SK-N-SH (cell line): ENCODE measurements at regions not wholly inside any gene's neighbourhood (a gene's known extent, or its start where the extent isn't known, plus 50 kb on each side); places are given as distances from the start of the nearest gene placed in this dataset.

Experiments
- CTCF ChIA-PET: fragments of 300-600, 350-600 bp; formaldehyde crosslinking; extraction: SDS; loops from one replicate; lab custom pipeline; 2021; lab: Yijun Ruan, JAX
- POLR2A ChIA-PET: fragments of 350-600 bp; sonication (Branson Sonifier 250); formaldehyde crosslinking; extraction: SDS; loops from one replicate; lab custom pipeline; 2020; ENCODE audit warnings: antibody characterized with exemption, inconsistent platforms; lab: Yijun Ruan, JAX
- DNase-seq: peaks from one replicate; pipeline ENCODE4 v3.0.0; 2012
- H2AFZ ChIP-seq: fragments of 200-600 bp; sonication (generic); 2 replicates; pipeline ENCODE4 v1.8.1; 2016; ENCODE audit warnings: antibody characterized with exemption, mild to moderate bottlenecking, low read depth
- H3F3A ChIP-seq: fragments of 200-600 bp; sonication (generic); replicated peaks from 2 replicates; pipeline ENCODE3; 2016; ENCODE audit warnings: antibody characterized with exemption, mild to moderate bottlenecking; ENCODE audit not compliant: insufficient read depth
- H3K27ac ChIP-seq, 2 experiments: fragments of 200-500 bp in 1 of 2; fragments of 200-600 bp in 1 of 2; sonication (Bioruptor generic) in 1 of 2; sonication (generic), shearing (Covaris generic) in 1 of 2; 2 replicates each; pipeline versions ENCODE4 v1.5.1 to v1.6.1; 2014 to 2016; ENCODE audit warnings: low read depth in 2 of 2, inconsistent platforms in 1 of 2, low read length in 1 of 2, mild to moderate bottlenecking in 1 of 2, mixed read lengths in 1 of 2
- H3K27me3 ChIP-seq: fragments of 200-600 bp; sonication (generic), shearing (Covaris generic); 2 replicates; pipeline ENCODE4 v1.6.1; 2016; ENCODE audit warnings: mixed run types; ENCODE audit not compliant: insufficient read depth
- H3K36me3 ChIP-seq, 2 experiments: fragments of 200-500 bp in 1 of 2; fragments of 200-600 bp in 1 of 2; sonication (Bioruptor generic) in 1 of 2; sonication (generic) in 1 of 2; replicated peaks in 1 of 2; 2 replicates each; pipeline versions ENCODE3 to v1.5.1; 2014 to 2016; ENCODE audit warnings: low read length in 1 of 2, mild to moderate bottlenecking in 1 of 2; ENCODE audit not compliant: insufficient read depth in 2 of 2, control insufficient read depth in 1 of 2
- H3K4me1 ChIP-seq, 2 experiments: fragments of 200-500 bp in 1 of 2; fragments of 200-600 bp in 1 of 2; sonication (Bioruptor generic) in 1 of 2; sonication (generic), shearing (Covaris generic) in 1 of 2; 2 replicates each; pipeline versions ENCODE4 v1.5.1 to v1.6.1; 2014 to 2016; ENCODE audit warnings: low read depth in 1 of 2, low read length in 1 of 2, mixed run types in 1 of 2; ENCODE audit not compliant: insufficient read depth in 2 of 2, control insufficient read depth in 1 of 2
- H3K4me2 ChIP-seq: fragments of 200-600 bp; sonication (generic), shearing (Covaris generic); 2 replicates; pipeline ENCODE4 v1.6.1; 2017; ENCODE audit warnings: mixed run types
- H3K4me3 ChIP-seq, 2 experiments: fragments of 200-500 bp in 1 of 2; fragments of 200-600 bp in 1 of 2; sonication (Bioruptor generic) in 1 of 2; sonication (generic), shearing (Covaris generic) in 1 of 2; 2 replicates each; pipeline versions ENCODE4 v1.5.1 to v1.8.1; 2014 to 2016; ENCODE audit warnings: low read depth in 2 of 2, inconsistent platforms in 1 of 2, low read length in 1 of 2, mild to moderate bottlenecking in 1 of 2, mixed read lengths in 1 of 2, moderate library complexity in 1 of 2
- H3K79me2 ChIP-seq: fragments of 200-600 bp; sonication (generic); 2 replicates; pipeline ENCODE4 v1.8.1; 2017; ENCODE audit warnings: mild to moderate bottlenecking; ENCODE audit not compliant: insufficient read depth
- H3K9ac ChIP-seq: fragments of 200-600 bp; sonication (generic); 2 replicates; pipeline ENCODE4 v1.6.1; 2017; ENCODE audit warnings: mixed run types
- H3K9me2 ChIP-seq: fragments of 200-600 bp; sonication (generic); 2 replicates; pipeline ENCODE4 v1.6.1; 2017; ENCODE audit warnings: mixed run types
- H3K9me3 ChIP-seq: fragments of 200-600 bp; sonication (generic); 2 replicates; pipeline ENCODE4 v1.6.1; 2017; ENCODE audit warnings: mixed run types, mild to moderate bottlenecking, moderate library complexity
- H4K20me1 ChIP-seq: fragments of 200-600 bp; sonication (generic); 2 replicates; pipeline ENCODE4 v1.6.1; 2017; ENCODE audit warnings: mild to moderate bottlenecking, mixed run types; ENCODE audit not compliant: insufficient read depth
- EP300 ChIP-seq, 2 experiments: IDR thresholded peaks; 2 replicates each; pipeline versions ENCODE4 v1.4.0 to v1.6.1; 2012; ENCODE audit warnings: borderline replicate concordance in 1 of 2, low read depth in 1 of 2, low read length in 1 of 2
- EZH2phosphoT487 ChIP-seq: fragments of 200-600 bp; sonication (generic); IDR thresholded peaks from 2 replicates; pipeline ENCODE4 v1.6.1; 2017; ENCODE audit warnings: low read depth, mixed run types, mild to moderate bottlenecking, antibody characterized with exemption, moderate library complexity, borderline replicate concordance
- FOSL2 ChIP-seq: IDR thresholded peaks from 2 replicates; pipeline ENCODE4 v1.4.0; 2012; ENCODE audit warnings: low read depth, mild to moderate bottlenecking, moderate library complexity, borderline replicate concordance
- FOXJ3 ChIP-seq: sonication (generic); formaldehyde crosslinking; IDR thresholded peaks from 2 replicates; pipeline ENCODE4 v1.5.1; 2020; ENCODE audit warnings: mild to moderate bottlenecking, missing genetic modification reagents
- JUND ChIP-seq: IDR thresholded peaks from 2 replicates; pipeline ENCODE4 v1.4.0; 2012
- MEF2A ChIP-seq: IDR thresholded peaks from 2 replicates; pipeline ENCODE4 v1.4.0; 2012; ENCODE audit warnings: low read depth, borderline replicate concordance
- NRF1 ChIP-seq: IDR thresholded peaks from 2 replicates; pipeline ENCODE4 v1.6.1; 2012; ENCODE audit warnings: low read depth, mild to moderate bottlenecking, low read length
- POLR2AphosphoS5 ChIP-seq: IDR thresholded peaks from 2 replicates; pipeline ENCODE4 v1.6.1; 2012; ENCODE audit warnings: low read depth, low read length
- RFX5 ChIP-seq: IDR thresholded peaks from 2 replicates; pipeline ENCODE4 v1.6.1; 2012; ENCODE audit warnings: mild to moderate bottlenecking, improper control_type of control experiment, low read length
- SMC3 ChIP-seq: IDR thresholded peaks from 2 replicates; pipeline ENCODE4 v1.6.1; 2012; ENCODE audit warnings: low read depth, low read length, improper control_type of control experiment
- TAF1 ChIP-seq: IDR thresholded peaks from 2 replicates; pipeline ENCODE4 v1.6.1; 2012; ENCODE audit warnings: low read depth, mild to moderate bottlenecking, low read length, moderate library complexity, borderline replicate concordance
- TEAD4 ChIP-seq: IDR thresholded peaks from 2 replicates; pipeline ENCODE4 v1.4.0; 2012; ENCODE audit warnings: mild to moderate bottlenecking, borderline replicate concordance; ENCODE audit not compliant: insufficient read depth
- YY1 ChIP-seq: IDR thresholded peaks from 2 replicates; pipeline ENCODE4 v1.4.0; 2012; ENCODE audit warnings: low read depth, mild to moderate bottlenecking
- WGBS: methylation state at CpG from one replicate; pipeline ENCODE4 v1.1.6; 2017; ENCODE audit warnings: low lambda C conversion rate; 5-methylcytosine and 5-hydroxymethylcytosine counted together
- TF ChIP-seq, protein P1 (sequence below): fragments of 200-600 bp; sonication (generic); IDR thresholded peaks from 2 replicates; pipeline ENCODE4 v1.6.1; 2017; ENCODE audit warnings: antibody characterized with exemption, mild to moderate bottlenecking, moderate library complexity
- TF ChIP-seq, protein P2 (sequence below): IDR thresholded peaks from 2 replicates; pipeline ENCODE4 v1.4.0; 2012; ENCODE audit warnings: low read depth, borderline replicate concordance
- TF ChIP-seq, protein P3 (sequence below): IDR thresholded peaks from 2 replicates; pipeline ENCODE4 v1.6.1; 2012; ENCODE audit warnings: mild to moderate bottlenecking, low read depth, low read length, moderate library complexity

DNA sequence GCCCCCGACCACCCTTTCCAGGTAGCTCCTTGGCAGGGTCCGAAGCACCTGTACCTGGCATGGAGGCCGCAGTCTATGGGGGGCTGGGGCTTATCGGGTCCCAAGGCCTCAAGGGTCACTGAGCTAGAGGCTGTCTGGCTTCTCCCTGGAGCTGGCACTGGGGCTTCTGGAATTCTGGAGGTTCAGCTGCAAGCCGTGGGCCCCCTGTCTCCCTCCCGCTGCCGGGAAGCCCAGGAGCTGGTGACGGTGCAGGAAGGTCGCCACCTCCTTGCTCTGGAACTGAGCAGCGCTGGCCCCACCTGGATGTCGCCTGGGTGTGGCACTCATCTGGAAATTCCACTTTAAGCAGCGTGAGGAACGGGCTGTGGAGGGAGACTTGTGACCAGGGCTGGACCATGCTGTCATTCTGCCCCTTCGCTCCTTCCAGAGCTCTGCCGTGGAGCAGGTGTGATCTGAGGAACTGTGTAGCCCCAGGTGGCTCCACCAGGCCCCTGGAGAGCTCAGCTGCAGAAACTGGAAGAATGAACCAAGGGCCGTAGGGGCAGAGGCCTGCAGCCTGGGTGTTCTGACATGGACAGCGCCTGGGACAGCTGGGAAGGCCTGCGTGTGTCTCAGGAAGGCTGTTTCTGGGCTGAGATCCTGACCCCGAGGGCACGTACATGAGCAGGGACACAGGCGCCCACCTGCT lies 129.7 kb upstream of the PPP2R2D start (continued):
- TF ChIP-seq, protein P1, sequence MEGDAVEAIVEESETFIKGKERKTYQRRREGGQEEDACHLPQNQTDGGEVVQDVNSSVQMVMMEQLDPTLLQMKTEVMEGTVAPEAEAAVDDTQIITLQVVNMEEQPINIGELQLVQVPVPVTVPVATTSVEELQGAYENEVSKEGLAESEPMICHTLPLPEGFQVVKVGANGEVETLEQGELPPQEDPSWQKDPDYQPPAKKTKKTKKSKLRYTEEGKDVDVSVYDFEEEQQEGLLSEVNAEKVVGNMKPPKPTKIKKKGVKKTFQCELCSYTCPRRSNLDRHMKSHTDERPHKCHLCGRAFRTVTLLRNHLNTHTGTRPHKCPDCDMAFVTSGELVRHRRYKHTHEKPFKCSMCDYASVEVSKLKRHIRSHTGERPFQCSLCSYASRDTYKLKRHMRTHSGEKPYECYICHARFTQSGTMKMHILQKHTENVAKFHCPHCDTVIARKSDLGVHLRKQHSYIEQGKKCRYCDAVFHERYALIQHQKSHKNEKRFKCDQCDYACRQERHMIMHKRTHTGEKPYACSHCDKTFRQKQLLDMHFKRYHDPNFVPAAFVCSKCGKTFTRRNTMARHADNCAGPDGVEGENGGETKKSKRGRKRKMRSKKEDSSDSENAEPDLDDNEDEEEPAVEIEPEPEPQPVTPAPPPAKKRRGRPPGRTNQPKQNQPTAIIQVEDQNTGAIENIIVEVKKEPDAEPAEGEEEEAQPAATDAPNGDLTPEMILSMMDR: no peak
- TF ChIP-seq YY1: no peak
- TF ChIP-seq, all 33 proteins: peak for 0

DNA sequence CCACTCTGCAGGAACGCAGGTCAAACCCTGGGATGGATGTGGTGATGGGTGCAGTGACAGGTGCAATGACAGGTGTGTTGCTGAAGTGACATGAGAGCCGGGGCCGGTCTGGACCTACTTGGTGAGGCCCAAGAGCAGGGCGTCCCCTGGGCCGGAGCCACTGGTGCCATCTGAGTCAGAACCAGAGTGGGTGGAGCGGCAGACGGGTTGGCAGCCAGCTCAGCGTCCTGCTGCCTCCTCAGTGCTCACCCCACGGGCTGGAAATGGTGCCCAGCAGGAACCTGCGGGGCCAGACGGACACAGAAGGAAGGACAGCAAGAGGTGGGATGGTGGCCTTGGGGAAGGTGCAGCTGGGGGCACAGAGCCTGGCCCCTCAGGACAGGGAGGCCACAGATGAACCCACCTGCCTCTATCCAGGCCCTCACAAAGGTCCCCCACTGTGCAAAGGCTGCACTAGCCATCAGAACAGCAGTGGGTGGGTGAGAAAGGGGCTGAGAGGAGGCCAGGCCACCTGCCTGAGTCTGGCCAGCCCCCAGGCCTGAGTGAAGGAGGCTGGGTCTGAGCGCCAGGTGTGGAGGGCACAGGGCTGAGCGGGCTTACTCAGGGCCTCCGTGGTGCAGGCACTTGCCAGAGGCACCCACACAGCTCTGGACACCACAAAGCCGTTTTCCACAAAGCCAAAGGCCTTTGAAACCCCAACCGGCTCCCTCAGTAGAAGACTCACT lies 129.0 kb upstream of the PPP2R2D start:
- 26% methylated on average over 11 of the region's 16 CpGs for WGBS
- H3K36me3 ChIP-seq: no peaks in the 10 kb centered on the region
- POLR2A ChIA-PET: no interaction called here
- TF ChIP-seq FOXJ3 (CRISPR knock-in tag) (no peak), TEAD4 (no peak), SMC3 (no peak), JUND (no peak), FOSL2 (no peak), RFX5 (no peak), TAF1 (no peak), MEF2A (no peak), POLR2AphosphoS5 (no peak), EZH2phosphoT487 (no peak), EP300 (IDR thresholded peaks at IDR 0.05; ENCODE audit: borderline replicate concordance in 1 of 2, low read depth in 1 of 2, low read length in 1 of 2) (no peak), YY1 (no peak), NRF1 (no peak)
- TF ChIP-seq, protein P2, sequence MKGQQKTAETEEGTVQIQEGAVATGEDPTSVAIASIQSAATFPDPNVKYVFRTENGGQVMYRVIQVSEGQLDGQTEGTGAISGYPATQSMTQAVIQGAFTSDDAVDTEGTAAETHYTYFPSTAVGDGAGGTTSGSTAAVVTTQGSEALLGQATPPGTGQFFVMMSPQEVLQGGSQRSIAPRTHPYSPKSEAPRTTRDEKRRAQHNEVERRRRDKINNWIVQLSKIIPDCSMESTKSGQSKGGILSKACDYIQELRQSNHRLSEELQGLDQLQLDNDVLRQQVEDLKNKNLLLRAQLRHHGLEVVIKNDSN: no peak
- TF ChIP-seq, protein P3, sequence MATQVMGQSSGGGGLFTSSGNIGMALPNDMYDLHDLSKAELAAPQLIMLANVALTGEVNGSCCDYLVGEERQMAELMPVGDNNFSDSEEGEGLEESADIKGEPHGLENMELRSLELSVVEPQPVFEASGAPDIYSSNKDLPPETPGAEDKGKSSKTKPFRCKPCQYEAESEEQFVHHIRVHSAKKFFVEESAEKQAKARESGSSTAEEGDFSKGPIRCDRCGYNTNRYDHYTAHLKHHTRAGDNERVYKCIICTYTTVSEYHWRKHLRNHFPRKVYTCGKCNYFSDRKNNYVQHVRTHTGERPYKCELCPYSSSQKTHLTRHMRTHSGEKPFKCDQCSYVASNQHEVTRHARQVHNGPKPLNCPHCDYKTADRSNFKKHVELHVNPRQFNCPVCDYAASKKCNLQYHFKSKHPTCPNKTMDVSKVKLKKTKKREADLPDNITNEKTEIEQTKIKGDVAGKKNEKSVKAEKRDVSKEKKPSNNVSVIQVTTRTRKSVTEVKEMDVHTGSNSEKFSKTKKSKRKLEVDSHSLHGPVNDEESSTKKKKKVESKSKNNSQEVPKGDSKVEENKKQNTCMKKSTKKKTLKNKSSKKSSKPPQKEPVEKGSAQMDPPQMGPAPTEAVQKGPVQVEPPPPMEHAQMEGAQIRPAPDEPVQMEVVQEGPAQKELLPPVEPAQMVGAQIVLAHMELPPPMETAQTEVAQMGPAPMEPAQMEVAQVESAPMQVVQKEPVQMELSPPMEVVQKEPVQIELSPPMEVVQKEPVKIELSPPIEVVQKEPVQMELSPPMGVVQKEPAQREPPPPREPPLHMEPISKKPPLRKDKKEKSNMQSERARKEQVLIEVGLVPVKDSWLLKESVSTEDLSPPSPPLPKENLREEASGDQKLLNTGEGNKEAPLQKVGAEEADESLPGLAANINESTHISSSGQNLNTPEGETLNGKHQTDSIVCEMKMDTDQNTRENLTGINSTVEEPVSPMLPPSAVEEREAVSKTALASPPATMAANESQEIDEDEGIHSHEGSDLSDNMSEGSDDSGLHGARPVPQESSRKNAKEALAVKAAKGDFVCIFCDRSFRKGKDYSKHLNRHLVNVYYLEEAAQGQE: no peak
- H3K27ac ChIP-seq: no peak overlapping the region
- no peak overlapping the region for H3K4me3 ChIP-seq
- no peak for DNase-seq
- H3K4me2 ChIP-seq: no peak overlapping the region
- H3K9me3 ChIP-seq: no peaks in the 10 kb centered on the region
- H3K9ac ChIP-seq: no peak overlapping the region
- no peak overlapping the region for H2AFZ ChIP-seq
- no peaks in the 10 kb centered on the region for H3K27me3 ChIP-seq
- no peaks in the 10 kb centered on the region for H3F3A ChIP-seq
- H3K4me1 ChIP-seq: peaks cover 0 to 14% of the 10 kb centered on the region in 2 experiments; a peak in 1 of 4 replicates
- no peaks in the 10 kb centered on the region for H3K9me2 ChIP-seq
- no peaks in the 10 kb centered on the region for H4K20me1 ChIP-seq
- CTCF ChIA-PET: interaction anchor here (0.7 to 1.3 kb wide), 2 partner anchors 16 to 318 kb away, joined by 3 to 4 read pairs; no protein-coding TSS in a partner anchor
- no peaks in the 10 kb centered on the region for H3K79me2 ChIP-seq
